ENCODE measurements at regions not wholly inside any gene's neighbourhood (a gene's known extent, or its start where the extent isn't known, plus 50 kb on each side); places are given as distances from the start of the nearest gene placed in this dataset.

DNA sequence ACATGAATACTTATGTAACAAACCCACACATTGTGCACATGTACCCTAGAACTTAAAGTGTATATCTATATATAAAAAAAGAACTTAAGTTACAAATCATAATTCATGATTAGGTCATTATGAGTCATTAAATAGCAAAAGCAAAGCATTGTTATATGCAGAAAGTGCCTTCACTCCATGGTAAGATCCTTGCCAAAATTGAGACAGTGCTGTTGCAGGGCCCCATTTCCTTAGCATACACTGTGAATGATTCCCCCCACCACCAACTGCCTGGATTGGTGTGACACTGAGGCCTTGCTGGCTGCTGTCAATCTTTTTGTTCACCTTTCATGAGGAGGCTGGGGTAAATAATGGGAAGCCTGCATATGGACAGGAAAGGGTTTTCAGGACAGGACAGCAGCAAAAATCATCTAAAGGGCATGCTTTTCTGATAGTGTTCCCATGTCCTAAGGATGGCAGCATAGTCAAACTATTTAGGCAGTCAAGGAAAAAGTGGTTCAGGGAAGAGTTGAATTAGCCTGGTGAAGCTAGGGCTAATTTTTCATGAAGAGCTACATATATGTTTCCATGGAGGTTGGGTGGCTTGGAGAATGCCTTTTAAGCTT is 188.2 kb upstream of the ASCC3 start:
- Histone ChIP-seq H4K20me1 (ENCODE audit: low read depth, low read length) (no peaks in the 10 kb centered on the region), H3F3A (ENCODE audit: insufficient read depth) (no peaks in the 10 kb centered on the region), H3K27ac (ENCODE audit: low read depth, low read length) (no peak overlapping the region), H3K4me2 (ENCODE audit: low read depth, low read length, poor library complexity, severe bottlenecking) (no peak overlapping the region), H3K27me3 (ENCODE audit: low read length) (no peaks in the 10 kb centered on the region), H3K4me3 (ENCODE audit: insufficient read depth, low read length, poor library complexity, severe bottlenecking) (no peak overlapping the region), H2AFZ (ENCODE audit: low read depth, low read length, severe bottlenecking) (no peak overlapping the region), H3K9me2 (replicated peaks; ENCODE audit: insufficient read depth, low read length) (no peaks in the 10 kb centered on the region), H3K9ac (ENCODE audit: low read length) (no peak overlapping the region), H3K9me3 (ENCODE audit: insufficient read depth, low read length) (no peaks in the 10 kb centered on the region), H3K79me2 (ENCODE audit: insufficient read depth, low read length) (no peaks in the 10 kb centered on the region), H3K36me3 (ENCODE audit: low read length) (no peaks in the 10 kb centered on the region)
- TF ChIP-seq, protein P1, sequence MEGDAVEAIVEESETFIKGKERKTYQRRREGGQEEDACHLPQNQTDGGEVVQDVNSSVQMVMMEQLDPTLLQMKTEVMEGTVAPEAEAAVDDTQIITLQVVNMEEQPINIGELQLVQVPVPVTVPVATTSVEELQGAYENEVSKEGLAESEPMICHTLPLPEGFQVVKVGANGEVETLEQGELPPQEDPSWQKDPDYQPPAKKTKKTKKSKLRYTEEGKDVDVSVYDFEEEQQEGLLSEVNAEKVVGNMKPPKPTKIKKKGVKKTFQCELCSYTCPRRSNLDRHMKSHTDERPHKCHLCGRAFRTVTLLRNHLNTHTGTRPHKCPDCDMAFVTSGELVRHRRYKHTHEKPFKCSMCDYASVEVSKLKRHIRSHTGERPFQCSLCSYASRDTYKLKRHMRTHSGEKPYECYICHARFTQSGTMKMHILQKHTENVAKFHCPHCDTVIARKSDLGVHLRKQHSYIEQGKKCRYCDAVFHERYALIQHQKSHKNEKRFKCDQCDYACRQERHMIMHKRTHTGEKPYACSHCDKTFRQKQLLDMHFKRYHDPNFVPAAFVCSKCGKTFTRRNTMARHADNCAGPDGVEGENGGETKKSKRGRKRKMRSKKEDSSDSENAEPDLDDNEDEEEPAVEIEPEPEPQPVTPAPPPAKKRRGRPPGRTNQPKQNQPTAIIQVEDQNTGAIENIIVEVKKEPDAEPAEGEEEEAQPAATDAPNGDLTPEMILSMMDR (IDR thresholded peaks at IDR 0.05; ENCODE audit: insufficient read depth, low read length, poor library complexity, severe bottlenecking), result no peak
- no peak for TF ChIP-seq EZH2phosphoT487 (conservative IDR thresholded peaks at IDR 0.05; ENCODE audit: low read length)

DNA sequence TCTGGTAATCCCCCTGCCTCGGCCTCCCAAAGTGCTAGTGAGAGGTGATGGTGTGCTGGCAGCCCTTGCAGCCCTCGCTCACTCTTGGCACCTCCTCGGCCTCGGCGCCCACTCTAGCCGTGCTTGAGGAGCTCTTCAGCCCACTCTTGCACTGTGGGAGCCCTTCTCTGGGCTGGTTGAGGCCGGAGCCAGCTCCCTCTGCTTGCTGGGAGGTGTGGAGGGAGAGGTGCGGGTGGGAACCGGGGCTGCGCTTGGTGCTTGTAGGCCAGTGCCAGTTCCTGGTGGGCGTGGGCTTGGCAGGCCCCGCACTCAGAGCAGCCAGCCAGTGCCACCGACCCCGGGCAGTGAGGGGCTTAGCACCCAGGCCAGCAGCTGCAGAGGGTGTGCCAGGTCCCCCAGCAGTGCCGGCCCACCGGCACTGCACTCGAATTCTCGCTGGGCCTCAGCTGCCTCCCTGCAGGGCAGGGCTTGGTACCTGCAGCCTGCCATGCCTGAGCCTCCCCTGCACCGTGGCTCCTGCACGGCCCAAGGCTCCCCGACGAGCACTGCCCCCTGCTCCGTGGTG is 189.0 kb upstream of the ASCC3 start:
- H3K27ac ChIP-seq (ENCODE audit: low read depth, low read length), result no peak overlapping the region
- H3F3A ChIP-seq (ENCODE audit: insufficient read depth), result no peaks in the 10 kb centered on the region
- H3K79me2 ChIP-seq (ENCODE audit: insufficient read depth, low read length), result no peaks in the 10 kb centered on the region
- no peaks in the 10 kb centered on the region for H3K27me3 ChIP-seq (ENCODE audit: low read length)
- no peaks in the 10 kb centered on the region for H4K20me1 ChIP-seq (ENCODE audit: low read depth, low read length)
- H3K4me3 ChIP-seq (ENCODE audit: insufficient read depth, low read length, poor library complexity, severe bottlenecking), result no peak overlapping the region
- no peaks in the 10 kb centered on the region for H3K9me2 ChIP-seq (replicated peaks; ENCODE audit: insufficient read depth, low read length)
- TF ChIP-seq EZH2phosphoT487 (conservative IDR thresholded peaks at IDR 0.05; ENCODE audit: low read length), result no peak
- TF ChIP-seq, protein P1 (IDR thresholded peaks at IDR 0.05; ENCODE audit: insufficient read depth, low read length, poor library complexity, severe bottlenecking), result no peak
- no peaks in the 10 kb centered on the region for H3K9me3 ChIP-seq (ENCODE audit: insufficient read depth, low read length)
- H3K9ac ChIP-seq (ENCODE audit: low read length), result no peak overlapping the region
- H2AFZ ChIP-seq (ENCODE audit: low read depth, low read length, severe bottlenecking), result no peak overlapping the region
- no peak overlapping the region for H3K4me2 ChIP-seq (ENCODE audit: low read depth, low read length, poor library complexity, severe bottlenecking)
- H3K36me3 ChIP-seq (ENCODE audit: low read length), result no peaks in the 10 kb centered on the region

DNA sequence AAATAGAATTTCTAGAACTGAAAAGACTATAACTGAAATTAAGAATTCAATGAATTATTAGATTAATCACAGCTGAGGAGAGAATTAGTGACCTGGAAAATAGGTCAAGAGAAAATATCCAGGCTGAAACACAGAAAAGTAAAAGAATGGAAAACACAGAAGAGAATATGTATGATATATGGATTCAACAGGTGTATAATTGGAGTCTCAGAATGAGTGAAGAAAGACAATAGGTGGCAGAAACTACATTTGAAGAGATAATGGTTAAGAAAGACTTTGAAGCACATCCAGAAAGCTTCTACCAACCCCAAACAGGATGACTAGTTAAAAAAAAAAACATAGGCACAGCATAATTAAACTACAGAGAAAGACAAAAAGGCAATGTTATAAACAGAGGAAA is 196.2 kb upstream of the ASCC3 start:
- Histone ChIP-seq H3K36me3 (ENCODE audit: low read length) (no peaks in the 10 kb centered on the region), H3K27me3 (ENCODE audit: low read length) (no peaks in the 10 kb centered on the region), H3K79me2 (ENCODE audit: insufficient read depth, low read length) (no peaks in the 10 kb centered on the region), H3K9me2 (replicated peaks; ENCODE audit: insufficient read depth, low read length) (no peaks in the 10 kb centered on the region), H3K27ac (ENCODE audit: low read depth, low read length) (no peak overlapping the region), H3K4me2 (ENCODE audit: low read depth, low read length, poor library complexity, severe bottlenecking) (no peak overlapping the region), H3K9me3 (ENCODE audit: insufficient read depth, low read length) (no peaks in the 10 kb centered on the region), H3K4me3 (ENCODE audit: insufficient read depth, low read length, poor library complexity, severe bottlenecking) (no peak overlapping the region), H2AFZ (ENCODE audit: low read depth, low read length, severe bottlenecking) (no peak overlapping the region), H4K20me1 (ENCODE audit: low read depth, low read length) (no peaks in the 10 kb centered on the region), H3K9ac (ENCODE audit: low read length) (no peak overlapping the region), H3F3A (ENCODE audit: insufficient read depth) (no peaks in the 10 kb centered on the region)
- no peak for TF ChIP-seq EZH2phosphoT487 (conservative IDR thresholded peaks at IDR 0.05; ENCODE audit: low read length)
- TF ChIP-seq, protein P1 (IDR thresholded peaks at IDR 0.05; ENCODE audit: insufficient read depth, low read length, poor library complexity, severe bottlenecking), result no peak

Data from SU-DHL-6 (cell line).